ENCODE measurements at regions not wholly inside any gene's neighbourhood (a gene's known extent, or its start where the extent isn't known, plus 50 kb on each side); places are given as distances from the start of the nearest gene placed in this dataset.

GRCh38 chr11:129578006-129578405 lies 202.4 kb downstream of the BARX2 start:
- no peaks in the 10 kb centered on the region for H3K27me3 ChIP-seq (ENCODE audit: control insufficient read depth in 3 of 3, insufficient read depth in 3 of 3, low read length in 3 of 3)
- no peaks in the 10 kb centered on the region for H3K36me3 ChIP-seq (ENCODE audit: control insufficient read depth in 3 of 3, insufficient read depth in 2 of 3, low read depth in 1 of 3, low read length in 3 of 3)
- 86 to 95% (median 87%) methylated on average over 4 of the region's 4 CpGs for WGBS, 3 donors
- H3K4me3 ChIP-seq (ENCODE audit: low read depth in 1 of 3, low read length in 3 of 3), result no peak overlapping the region
- H3K27ac ChIP-seq (ENCODE audit: low read depth in 1 of 3, low read length in 2 of 3), result no peak overlapping the region
- H3K9me3 ChIP-seq (ENCODE audit: control insufficient read depth in 2 of 2, insufficient read depth in 1 of 2, low read depth in 1 of 2, low read length in 1 of 2), result peaks cover 0 to 3% of the 10 kb centered on the region in 2 donors
- no peaks in the 10 kb centered on the region for H3K4me1 ChIP-seq (ENCODE audit: control insufficient read depth in 3 of 3, insufficient read depth in 2 of 3, low read depth in 1 of 3, low read length in 2 of 3)
- FAIRE-seq, result no peak
- no peak for DNase-seq

GRCh38 chr11:129580278-129580677 lies 204.6 kb downstream of the BARX2 start:
- FAIRE-seq (no peak), DNase-seq (no peak)
- H3K4me3 ChIP-seq (ENCODE audit: low read depth in 1 of 3, low read length in 3 of 3), result no peak overlapping the region
- H3K4me1 ChIP-seq (ENCODE audit: control insufficient read depth in 3 of 3, insufficient read depth in 2 of 3, low read depth in 1 of 3, low read length in 2 of 3), result no peaks in the 10 kb centered on the region
- no peaks in the 10 kb centered on the region for H3K9me3 ChIP-seq (ENCODE audit: control insufficient read depth in 2 of 2, insufficient read depth in 1 of 2, low read depth in 1 of 2, low read length in 1 of 2)
- no peak overlapping the region for H3K27ac ChIP-seq (ENCODE audit: low read depth in 1 of 3, low read length in 2 of 3)
- 56 to 79% (median 69%) methylated on average over 10 of the region's 10 CpGs for WGBS, 3 donors
- H3K27me3 ChIP-seq (ENCODE audit: control insufficient read depth in 3 of 3, insufficient read depth in 3 of 3, low read length in 3 of 3), result no peaks in the 10 kb centered on the region
- no peaks in the 10 kb centered on the region for H3K36me3 ChIP-seq (ENCODE audit: control insufficient read depth in 3 of 3, insufficient read depth in 2 of 3, low read depth in 1 of 3, low read length in 3 of 3)

- 61 to 88% (median 87%) methylated on average over 6 of the region's 6 CpGs for WGBS, 3 donors
- Histone ChIP-seq H3K4me3 (ENCODE audit: low read depth in 1 of 3, low read length in 3 of 3) (no peak overlapping the region), H3K4me1 (ENCODE audit: control insufficient read depth in 3 of 3, insufficient read depth in 2 of 3, low read depth in 1 of 3, low read length in 2 of 3) (no peaks in the 10 kb centered on the region), H3K9me3 (ENCODE audit: control insufficient read depth in 2 of 2, insufficient read depth in 1 of 2, low read depth in 1 of 2, low read length in 1 of 2) (no peaks in the 10 kb centered on the region), H3K27ac (ENCODE audit: low read depth in 1 of 3, low read length in 2 of 3) (no peak overlapping the region), H3K27me3 (ENCODE audit: control insufficient read depth in 3 of 3, insufficient read depth in 3 of 3, low read length in 3 of 3) (peaks cover 0 to 3% (median 0%) of the 10 kb centered on the region in 3 donors), H3K36me3 (ENCODE audit: control insufficient read depth in 3 of 3, insufficient read depth in 2 of 3, low read depth in 1 of 3, low read length in 3 of 3) (no peaks in the 10 kb centered on the region)
- no peak for FAIRE-seq
- no peak for DNase-seq
Measured at GRCh38 chr11:129584316-129584715, 208.7 kb downstream of the BARX2 start.

GRCh38 chr11:129589190-129589860 lies 213.7 kb downstream of the BARX2 start:
- whole genome bisulfite sequencing, 3 donors, result 24 to 57% (median 45%) methylated on average over 5 of the region's 5 CpGs
- Histone ChIP-seq H3K36me3 (ENCODE audit: control insufficient read depth in 3 of 3, insufficient read depth in 2 of 3, low read depth in 1 of 3, low read length in 3 of 3) (no peaks in the 10 kb centered on the region), H3K4me1 (ENCODE audit: control insufficient read depth in 3 of 3, insufficient read depth in 2 of 3, low read depth in 1 of 3, low read length in 2 of 3) (no peaks in the 10 kb centered on the region), H3K9me3 (ENCODE audit: control insufficient read depth in 2 of 2, insufficient read depth in 1 of 2, low read depth in 1 of 2, low read length in 1 of 2) (no peaks in the 10 kb centered on the region), H3K27ac (ENCODE audit: low read depth in 1 of 3, low read length in 2 of 3) (no peak overlapping the region), H3K4me3 (ENCODE audit: low read depth in 1 of 3, low read length in 3 of 3) (no peak overlapping the region), H3K27me3 (ENCODE audit: control insufficient read depth in 3 of 3, insufficient read depth in 3 of 3, low read length in 3 of 3) (peaks cover 0 to 3% (median 0%) of the 10 kb centered on the region in 3 donors)
- FAIRE-seq (no peak), DNase-seq (no peak)

- DNase-seq (no peak), FAIRE-seq (no peak)
- no peak overlapping the region for H3K4me3 ChIP-seq (ENCODE audit: low read depth in 1 of 3, low read length in 3 of 3)
- H3K36me3 ChIP-seq (ENCODE audit: control insufficient read depth in 3 of 3, insufficient read depth in 2 of 3, low read depth in 1 of 3, low read length in 3 of 3), result no peaks in the 10 kb centered on the region
- 70 to 78% (median 74%) methylated on average over 10 of the region's 10 CpGs for WGBS, 3 donors
- no peaks in the 10 kb centered on the region for H3K4me1 ChIP-seq (ENCODE audit: control insufficient read depth in 3 of 3, insufficient read depth in 2 of 3, low read depth in 1 of 3, low read length in 2 of 3)
- peaks cover 0 to 3% (median 0%) of the 10 kb centered on the region in 3 donors for H3K27me3 ChIP-seq (ENCODE audit: control insufficient read depth in 3 of 3, insufficient read depth in 3 of 3, low read length in 3 of 3)
- no peak overlapping the region for H3K27ac ChIP-seq (ENCODE audit: low read depth in 1 of 3, low read length in 2 of 3)
- no peaks in the 10 kb centered on the region for H3K9me3 ChIP-seq (ENCODE audit: control insufficient read depth in 2 of 2, insufficient read depth in 1 of 2, low read depth in 1 of 2, low read length in 1 of 2)
Measured at GRCh38 chr11:129590030-129590752, 214.5 kb downstream of the BARX2 start.

- Histone ChIP-seq H3K36me3 (ENCODE audit: control insufficient read depth in 3 of 3, insufficient read depth in 2 of 3, low read depth in 1 of 3, low read length in 3 of 3) (no peaks in the 10 kb centered on the region), H3K9me3 (ENCODE audit: control insufficient read depth in 2 of 2, insufficient read depth in 1 of 2, low read depth in 1 of 2, low read length in 1 of 2) (no peaks in the 10 kb centered on the region), H3K27me3 (ENCODE audit: control insufficient read depth in 3 of 3, insufficient read depth in 3 of 3, low read length in 3 of 3) (peaks cover 0 to 3% (median 0%) of the 10 kb centered on the region in 3 donors), H3K4me3 (ENCODE audit: low read depth in 1 of 3, low read length in 3 of 3) (no peak overlapping the region), H3K27ac (ENCODE audit: low read depth in 1 of 3, low read length in 2 of 3) (no peak overlapping the region), H3K4me1 (ENCODE audit: control insufficient read depth in 3 of 3, insufficient read depth in 2 of 3, low read depth in 1 of 3, low read length in 2 of 3) (no peaks in the 10 kb centered on the region)
- 77 to 86% (median 77%) methylated on average over 9 of the region's 9 CpGs for whole genome bisulfite sequencing, 3 donors
- no peak for FAIRE-seq
- DNase-seq, result no peak
Measured at GRCh38 chr11:129590753-129591475, 215.3 kb downstream of the BARX2 start.

GRCh38 chr11:129591527-129591926 lies 215.9 kb downstream of the BARX2 start:
- Histone ChIP-seq H3K36me3 (ENCODE audit: control insufficient read depth in 3 of 3, insufficient read depth in 2 of 3, low read depth in 1 of 3, low read length in 3 of 3) (no peaks in the 10 kb centered on the region), H3K27me3 (ENCODE audit: control insufficient read depth in 3 of 3, insufficient read depth in 3 of 3, low read length in 3 of 3) (no peaks in the 10 kb centered on the region), H3K27ac (ENCODE audit: low read depth in 1 of 3, low read length in 2 of 3) (no peak overlapping the region), H3K4me3 (ENCODE audit: low read depth in 1 of 3, low read length in 3 of 3) (no peak overlapping the region), H3K9me3 (ENCODE audit: control insufficient read depth in 2 of 2, insufficient read depth in 1 of 2, low read depth in 1 of 2, low read length in 1 of 2) (no peaks in the 10 kb centered on the region), H3K4me1 (ENCODE audit: control insufficient read depth in 3 of 3, insufficient read depth in 2 of 3, low read depth in 1 of 3, low read length in 2 of 3) (no peaks in the 10 kb centered on the region)
- no peak for DNase-seq
- 63 to 86% (median 72%) methylated on average over 2 of the region's 2 CpGs for WGBS, 3 donors
- no peak for FAIRE-seq

GRCh38 chr11:129592191-129592590 lies 216.5 kb downstream of the BARX2 start:
- no peaks in the 10 kb centered on the region for H3K27me3 ChIP-seq (ENCODE audit: control insufficient read depth in 3 of 3, insufficient read depth in 3 of 3, low read length in 3 of 3)
- no peaks in the 10 kb centered on the region for H3K4me1 ChIP-seq (ENCODE audit: control insufficient read depth in 3 of 3, insufficient read depth in 2 of 3, low read depth in 1 of 3, low read length in 2 of 3)
- no peak for DNase-seq
- no peak overlapping the region for H3K27ac ChIP-seq (ENCODE audit: low read depth in 1 of 3, low read length in 2 of 3)
- WGBS, 3 donors, result 87 to 90% (median 90%) methylated on average over 8 of the region's 8 CpGs
- H3K4me3 ChIP-seq (ENCODE audit: low read depth in 1 of 3, low read length in 3 of 3), result no peak overlapping the region
- no peaks in the 10 kb centered on the region for H3K9me3 ChIP-seq (ENCODE audit: control insufficient read depth in 2 of 2, insufficient read depth in 1 of 2, low read depth in 1 of 2, low read length in 1 of 2)
- FAIRE-seq, result no peak
- H3K36me3 ChIP-seq (ENCODE audit: control insufficient read depth in 3 of 3, insufficient read depth in 2 of 3, low read depth in 1 of 3, low read length in 3 of 3), result no peaks in the 10 kb centered on the region
